Chondrocyte (in vitro differentiated cells): ENCODE measurements at regions not wholly inside any gene's neighbourhood (a gene's known extent, or its start where the extent isn't known, plus 50 kb on each side); places are given as distances from the start of the nearest gene placed in this dataset.

Experiments
- DNase-seq: peaks from one replicate; pipeline ENCODE4 v3.0.0; 2021; ENCODE audit warnings: mixed read lengths, low spot score
- H3K27ac Mint-ChIP-seq: one replicate; pipeline ENCODE4 v1.8.0; 2021; ENCODE audit warnings: mild to moderate bottlenecking, moderate library complexity, mixed read lengths; ENCODE audit not compliant: unreplicated experiment
- H3K27me3 Mint-ChIP-seq: 2 replicates; pipeline ENCODE4 v1.8.0; 2021; ENCODE audit warnings: low read depth, mixed read lengths
- H3K36me3 Mint-ChIP-seq: 2 replicates; pipeline ENCODE4 v1.8.0; 2021; ENCODE audit warnings: low read depth, mixed read lengths
- H3K4me1 Mint-ChIP-seq: 2 replicates; pipeline ENCODE4 v1.8.0; 2021; ENCODE audit warnings: low read depth, mild to moderate bottlenecking, mixed read lengths
- H3K4me3 Mint-ChIP-seq: one replicate; pipeline ENCODE4 v1.8.0; 2021; ENCODE audit warnings: mild to moderate bottlenecking, moderate library complexity, mixed read lengths; ENCODE audit not compliant: unreplicated experiment
- H3K9me3 Mint-ChIP-seq: 2 replicates; pipeline ENCODE4 v1.8.0; 2021; ENCODE audit warnings: low read depth, mixed read lengths
- CTCF ChIP-seq: fragments of 200-600 bp; sonication (generic); IDR thresholded peaks from 2 replicates; pipeline ENCODE4 v1.5.0; 2021; ENCODE audit warnings: antibody characterized with exemption, mild to moderate bottlenecking, moderate library complexity

- no peak for TF ChIP-seq CTCF
- Mint-ChIP-seq H3K4me1 (peaks cover 8% of the 10 kb centered on the region), H3K27me3 (no peaks in the 10 kb centered on the region), H3K27ac (no peak overlapping the region), H3K9me3 (no peaks in the 10 kb centered on the region), H3K36me3 (no peaks in the 10 kb centered on the region), H3K4me3 (no peak overlapping the region)
- no peak for DNase-seq
Observed at GRCh38 chr2:151098841-151099240, 162.8 kb downstream of the RBM43 start.

GRCh38 chr2:151097895-151098294 lies 163.8 kb downstream of the RBM43 start:
- peaks cover 8% of the 10 kb centered on the region for H3K4me1 Mint-ChIP-seq
- no peaks in the 10 kb centered on the region for H3K27me3 Mint-ChIP-seq
- no peaks in the 10 kb centered on the region for H3K36me3 Mint-ChIP-seq
- no peak for DNase-seq
- H3K27ac Mint-ChIP-seq: no peak overlapping the region
- H3K9me3 Mint-ChIP-seq: no peaks in the 10 kb centered on the region
- no peak for TF ChIP-seq CTCF
- no peak overlapping the region for H3K4me3 Mint-ChIP-seq

- Mint-ChIP-seq H3K27ac (no peak overlapping the region), H3K27me3 (no peaks in the 10 kb centered on the region), H3K9me3 (no peaks in the 10 kb centered on the region), H3K4me3 (no peak overlapping the region), H3K4me1 (peaks cover 8% of the 10 kb centered on the region), H3K36me3 (no peaks in the 10 kb centered on the region)
- TF ChIP-seq CTCF: no peak
- DNase-seq: no peak
Observed at GRCh38 chr2:151097128-151097527, 164.5 kb downstream of the RBM43 start.

- Mint-ChIP-seq H3K27ac (no peak overlapping the region), H3K9me3 (no peaks in the 10 kb centered on the region), H3K4me3 (no peak overlapping the region), H3K36me3 (no peaks in the 10 kb centered on the region), H3K27me3 (no peaks in the 10 kb centered on the region), H3K4me1 (peaks cover 8% of the 10 kb centered on the region)
- no peak for TF ChIP-seq CTCF
- no peak for DNase-seq
Observed at GRCh38 chr2:151096235-151096634, 165.4 kb downstream of the RBM43 start.

GRCh38 chr2:151095463-151095862 lies 166.2 kb downstream of the RBM43 start:
- H3K4me1 Mint-ChIP-seq: peaks cover 8% of the 10 kb centered on the region
- TF ChIP-seq CTCF: no peak
- no peak for DNase-seq
- H3K27me3 Mint-ChIP-seq: no peaks in the 10 kb centered on the region
- H3K4me3 Mint-ChIP-seq: no peak overlapping the region
- no peak overlapping the region for H3K27ac Mint-ChIP-seq
- no peaks in the 10 kb centered on the region for H3K9me3 Mint-ChIP-seq
- no peaks in the 10 kb centered on the region for H3K36me3 Mint-ChIP-seq
